NT2/D1 (cell line): ENCODE measurements at regions not wholly inside any gene's neighbourhood (a gene's known extent, or its start where the extent isn't known, plus 50 kb on each side); places are given as distances from the start of the nearest gene placed in this dataset.

Experiments
- DNase-seq: peaks from one replicate; pipeline ENCODE4 v3.0.0-alpha.2; 2011; ENCODE audit warnings: low read depth, low spot score
- H3K27me3 ChIP-seq: 2 replicates; pipeline ENCODE4 v1.6.0; 2011; ENCODE audit warnings: mild to moderate bottlenecking; ENCODE audit not compliant: insufficient read length, insufficient read depth
- H3K36me3 ChIP-seq: 2 replicates; pipeline ENCODE4 v1.6.1; 2011; ENCODE audit warnings: mild to moderate bottlenecking, low read length, mixed read lengths; ENCODE audit not compliant: insufficient read depth, insufficient read length
- H3K4me1 ChIP-seq: 2 replicates; pipeline ENCODE4 v1.5.1; 2011; ENCODE audit not compliant: insufficient read depth, insufficient read length
- H3K4me3 ChIP-seq: 2 replicates; pipeline ENCODE4 v1.5.1; 2011; ENCODE audit warnings: low read depth; ENCODE audit not compliant: insufficient read length
- H3K9ac ChIP-seq: 2 replicates; pipeline ENCODE4 v1.6.0; 2011; ENCODE audit warnings: low read depth; ENCODE audit not compliant: insufficient read length
- H3K9me3 ChIP-seq: 2 replicates; pipeline ENCODE4 v1.5.1; 2011; ENCODE audit warnings: mild to moderate bottlenecking, low read length; ENCODE audit not compliant: insufficient read depth
- SUZ12 ChIP-seq: IDR thresholded peaks from 2 replicates; pipeline ENCODE4 v1.6.1; 2011; ENCODE audit not compliant: insufficient read length, insufficient read depth; ENCODE audit errors: extremely low read depth
- YY1 ChIP-seq: IDR thresholded peaks from 2 replicates; pipeline ENCODE4 v1.6.1; 2011; ENCODE audit not compliant: insufficient read length, insufficient read depth
- ZNF274 ChIP-seq: IDR thresholded peaks from 2 replicates; pipeline ENCODE4 v1.6.1; 2011; ENCODE audit warnings: mild to moderate bottlenecking, low read depth, low read length

GRCh38 chr6:65790666-65791065 is 83.6 kb upstream of the EYS start:
- Histone ChIP-seq H3K9ac (no peak overlapping the region), H3K4me1 (no peaks in the 10 kb centered on the region), H3K9me3 (no peaks in the 10 kb centered on the region), H3K36me3 (no peaks in the 10 kb centered on the region), H3K4me3 (no peak overlapping the region), H3K27me3 (no peaks in the 10 kb centered on the region)
- TF ChIP-seq SUZ12, result no peak
- no peak for TF ChIP-seq YY1
- no peak for TF ChIP-seq ZNF274
- DNase-seq, result no peak

- H3K9me3 ChIP-seq, result no peaks in the 10 kb centered on the region
- H3K9ac ChIP-seq, result no peak overlapping the region
- no peaks in the 10 kb centered on the region for H3K4me1 ChIP-seq
- no peak overlapping the region for H3K4me3 ChIP-seq
- no peak for DNase-seq
- TF ChIP-seq ZNF274 (no peak), SUZ12 (no peak), YY1 (no peak)
- no peaks in the 10 kb centered on the region for H3K36me3 ChIP-seq
- no peaks in the 10 kb centered on the region for H3K27me3 ChIP-seq
Observed at GRCh38 chr6:65787787-65788186, 80.8 kb upstream of the EYS start.

GRCh38 chr6:65786815-65787214 is 79.8 kb upstream of the EYS start:
- no peak for DNase-seq
- H3K4me1 ChIP-seq, result no peaks in the 10 kb centered on the region
- no peak overlapping the region for H3K9ac ChIP-seq
- H3K36me3 ChIP-seq, result no peaks in the 10 kb centered on the region
- H3K27me3 ChIP-seq, result no peaks in the 10 kb centered on the region
- no peaks in the 10 kb centered on the region for H3K9me3 ChIP-seq
- no peak overlapping the region for H3K4me3 ChIP-seq
- TF ChIP-seq ZNF274, result no peak

GRCh38 chr6:65780691-65781090 is 73.7 kb upstream of the EYS start:
- TF ChIP-seq ZNF274 (no peak), SUZ12 (no peak), YY1 (no peak)

GRCh38 chr6:65776332-65776731 is 69.3 kb upstream of the EYS start:
- Histone ChIP-seq H3K36me3 (no peaks in the 10 kb centered on the region), H3K9ac (no peak overlapping the region), H3K27me3 (no peaks in the 10 kb centered on the region), H3K4me3 (no peak overlapping the region), H3K4me1 (no peaks in the 10 kb centered on the region), H3K9me3 (no peaks in the 10 kb centered on the region)
- no peak for DNase-seq
- no peak for TF ChIP-seq ZNF274
- TF ChIP-seq YY1, result no peak
- no peak for TF ChIP-seq SUZ12

More at GRCh38 chr6:65780691-65781090, 73.7 kb upstream of the EYS start:
- Histone ChIP-seq H3K4me1 (no peaks in the 10 kb centered on the region), H3K36me3 (no peaks in the 10 kb centered on the region), H3K9ac (no peak overlapping the region), H3K4me3 (no peak overlapping the region), H3K27me3 (no peaks in the 10 kb centered on the region), H3K9me3 (no peaks in the 10 kb centered on the region)
- no peak for DNase-seq

- H3K4me1 ChIP-seq, result no peaks in the 10 kb centered on the region
- H3K36me3 ChIP-seq, result no peaks in the 10 kb centered on the region
- no peak for TF ChIP-seq ZNF274
- TF ChIP-seq SUZ12, result no peak
- no peak for TF ChIP-seq YY1
- DNase-seq, result no peak
- no peaks in the 10 kb centered on the region for H3K27me3 ChIP-seq
- H3K9me3 ChIP-seq, result no peaks in the 10 kb centered on the region
- no peak overlapping the region for H3K4me3 ChIP-seq
- H3K9ac ChIP-seq, result no peak overlapping the region
Observed at GRCh38 chr6:65771946-65772345, 64.9 kb upstream of the EYS start.

- Histone ChIP-seq H3K9ac (no peak overlapping the region), H3K36me3 (no peaks in the 10 kb centered on the region), H3K9me3 (no peaks in the 10 kb centered on the region), H3K4me3 (no peak overlapping the region), H3K27me3 (no peaks in the 10 kb centered on the region), H3K4me1 (no peaks in the 10 kb centered on the region)
- DNase-seq, result no peak
- TF ChIP-seq YY1 (no peak), ZNF274 (no peak), SUZ12 (no peak)
Observed at GRCh38 chr6:65761890-65762289, 54.9 kb upstream of the EYS start.

- Histone ChIP-seq H3K4me3 (no peak overlapping the region), H3K27me3 (no peaks in the 10 kb centered on the region), H3K9ac (no peak overlapping the region), H3K4me1 (no peaks in the 10 kb centered on the region), H3K9me3 (no peaks in the 10 kb centered on the region), H3K36me3 (no peaks in the 10 kb centered on the region)
- DNase-seq, result no peak
- TF ChIP-seq ZNF274 (no peak), YY1 (no peak), SUZ12 (no peak)
Observed at GRCh38 chr6:65760285-65760684, 53.3 kb upstream of the EYS start.
